H1 (cell line): ENCODE measurements at regions not wholly inside any gene's neighbourhood (a gene's known extent, or its start where the extent isn't known, plus 50 kb on each side); places are given as distances from the start of the nearest gene placed in this dataset.

Experiments
- CTCF ChIA-PET: fragments of 300-600 bp; sonication (Branson Sonifier 250); formaldehyde crosslinking; loops from one replicate; lab custom pipeline; 2021; ENCODE audit not compliant: partially characterized antibody; lab: Charles Lee
- POLR2A ChIA-PET: fragments of 300-600 bp; sonication (Branson Sonifier 250); formaldehyde crosslinking; loops from one replicate; lab custom pipeline; 2021; ENCODE audit warnings: inconsistent platforms; ENCODE audit not compliant: partially characterized antibody; lab: Charles Lee
- DNase-seq, 2 experiments: peaks; one replicate each; pipeline versions ENCODE4 v3.0.0 to v3.0.0-alpha.2; 2010 to 2022; ENCODE audit warnings: low spot score in 2 of 2, low read depth in 1 of 2, mixed read lengths in 1 of 2
- FAIRE-seq: peaks from 2 replicates; lab custom pipeline; 2011; peaks lifted over from hg19 to GRCh38; lab: Jason Lieb, UNC
- H2AFZ ChIP-seq: 2 replicates; pipeline ENCODE4 v1.8.1; 2012; ENCODE audit warnings: low read length, inconsistent platforms
- H2AK5ac ChIP-seq: 2 replicates; pipeline ENCODE4 v1.6.1; 2013; ENCODE audit warnings: low read depth, low read length
- H2BK120ac ChIP-seq: replicated peaks from 2 replicates; pipeline ENCODE3; 2013; ENCODE audit warnings: low read depth, low read length, inconsistent platforms
- H2BK12ac ChIP-seq: 2 replicates; pipeline ENCODE4 v1.6.1; 2013; ENCODE audit warnings: low read depth, low read length
- H2BK15ac ChIP-seq: 2 replicates; pipeline ENCODE4 v1.6.1; 2013; ENCODE audit warnings: low read length
- H2BK20ac ChIP-seq: 2 replicates; pipeline ENCODE4 v1.6.1; 2013; ENCODE audit warnings: low read length
- H2BK5ac ChIP-seq: 2 replicates; pipeline ENCODE4 v1.6.1; 2013; ENCODE audit warnings: low read depth, low read length
- H3K14ac ChIP-seq: 2 replicates; pipeline ENCODE4 v1.6.1; 2013; ENCODE audit warnings: inconsistent platforms; ENCODE audit not compliant: insufficient read length
- H3K18ac ChIP-seq: 2 replicates; pipeline ENCODE4 v1.6.1; 2013; ENCODE audit warnings: low read length; ENCODE audit errors: extremely low read depth
- H3K23ac ChIP-seq: 2 replicates; pipeline ENCODE4 v1.6.1; 2013; ENCODE audit warnings: inconsistent platforms; ENCODE audit not compliant: insufficient read length
- H3K23me2 ChIP-seq: 2 replicates; pipeline ENCODE4 v1.6.1; 2013; ENCODE audit warnings: low read depth, low read length
- H3K27ac ChIP-seq: 2 replicates; pipeline ENCODE4 v1.6.1; 2011; ENCODE audit warnings: low read depth, low read length, inconsistent platforms
- H3K27me3 ChIP-seq, 4 experiments: replicated peaks in 1 of 4; 1 replicate in 1 of 4; 2 replicates in 3 of 4; pipeline versions ENCODE4 v1.6.1 to v1.8.1; 2011 to 2013; ENCODE audit warnings: low read length in 3 of 4, mild to moderate bottlenecking in 3 of 4, inconsistent platforms in 2 of 4, mixed read lengths in 2 of 4, moderate library complexity in 1 of 4; ENCODE audit not compliant: control insufficient read depth in 3 of 4, insufficient read depth in 3 of 4; ENCODE audit errors: extremely low read depth in 1 of 4
- H3K36me3 ChIP-seq, 4 experiments: 2 replicates each; pipeline versions ENCODE4 v1.6.1 to v1.8.1; 2011 to 2013; ENCODE audit warnings: mild to moderate bottlenecking in 4 of 4, low read length in 3 of 4, moderate library complexity in 2 of 4, control low read depth in 1 of 4, inconsistent platforms in 1 of 4; ENCODE audit not compliant: insufficient read depth in 4 of 4, control insufficient read depth in 2 of 4
- H3K4ac ChIP-seq: replicated peaks from 2 replicates; pipeline ENCODE3; 2013; ENCODE audit warnings: low read length, low read depth, mixed read lengths, inconsistent platforms; ENCODE audit not compliant: insufficient read length
- H3K4me1 ChIP-seq, 4 experiments: replicated peaks in 1 of 4; 1 replicate in 1 of 4; 2 replicates in 3 of 4; pipeline versions ENCODE4 v1.6.1 to v1.8.1; 2011 to 2013; ENCODE audit warnings: low read length in 3 of 4, inconsistent platforms in 2 of 4, mixed read lengths in 1 of 4; ENCODE audit not compliant: insufficient read depth in 4 of 4, control insufficient read depth in 3 of 4
- H3K4me2 ChIP-seq, 2 experiments: 2 replicates each; pipeline versions ENCODE4 v1.6.1 to v1.8.1; 2011 to 2013; ENCODE audit warnings: low read depth in 2 of 2, low read length in 2 of 2, control low read depth in 1 of 2, inconsistent platforms in 1 of 2, mild to moderate bottlenecking in 1 of 2; ENCODE audit not compliant: insufficient read depth in 1 of 2
- H3K4me3 ChIP-seq, 4 experiments: fragments of 200-600, 300-600 bp in 1 of 4; sonication (generic), shearing (Covaris generic), sonication (Bioruptor Twin) in 1 of 4; 2 replicates each; pipeline versions ENCODE4 v1.5.1 to v1.8.1; 2011 to 2016; ENCODE audit warnings: low read length in 4 of 4, low read depth in 3 of 4, control low read depth in 2 of 4, inconsistent platforms in 2 of 4, mild to moderate bottlenecking in 2 of 4, mixed read lengths in 1 of 4, moderate library complexity in 1 of 4; ENCODE audit not compliant: insufficient read depth in 2 of 4; ENCODE audit errors: extremely low read depth in 1 of 4
- H3K56ac ChIP-seq: replicated peaks from 2 replicates; pipeline ENCODE3; 2013; ENCODE audit warnings: low read depth, mild to moderate bottlenecking, mixed read lengths, low read length, inconsistent platforms; ENCODE audit not compliant: insufficient read length
- H3K79me1 ChIP-seq: 2 replicates; pipeline ENCODE4 v1.6.1; 2013; ENCODE audit warnings: low read depth, low read length, control low read depth
- H3K79me2 ChIP-seq, 2 experiments: 2 replicates each; pipeline versions ENCODE4 v1.6.1 to v1.8.1; 2012 to 2013; ENCODE audit warnings: low read length in 2 of 2, mild to moderate bottlenecking in 2 of 2, inconsistent platforms in 1 of 2; ENCODE audit not compliant: insufficient read depth in 2 of 2, control insufficient read depth in 1 of 2
- H3K9ac ChIP-seq, 4 experiments: replicated peaks in 1 of 4; 1 replicate in 1 of 4; 2 replicates in 3 of 4; pipeline versions ENCODE4 v1.6.1 to v1.8.1; 2011 to 2013; ENCODE audit warnings: low read depth in 3 of 4, low read length in 3 of 4, control low read depth in 2 of 4, mild to moderate bottlenecking in 2 of 4, moderate library complexity in 2 of 4, inconsistent platforms in 1 of 4; ENCODE audit errors: extremely low read depth in 1 of 4
- H3K9me3 ChIP-seq, 2 experiments: 2 replicates each; pipeline versions ENCODE4 v1.6.1 to v1.8.1; 2012 to 2013; ENCODE audit warnings: mild to moderate bottlenecking in 2 of 2, moderate library complexity in 2 of 2, control low read depth in 1 of 2, inconsistent platforms in 1 of 2, low read depth in 1 of 2, low read length in 1 of 2, mixed read lengths in 1 of 2; ENCODE audit not compliant: insufficient read depth in 2 of 2
- H4K20me1 ChIP-seq, 2 experiments: replicated peaks in 1 of 2; 2 replicates each; pipeline versions ENCODE3 to v1.8.1; 2011 to 2013; ENCODE audit warnings: inconsistent platforms in 2 of 2, low read length in 2 of 2, mild to moderate bottlenecking in 1 of 2; ENCODE audit not compliant: insufficient read depth in 2 of 2, control insufficient read depth in 1 of 2
- H4K5ac ChIP-seq: 2 replicates; pipeline ENCODE4 v1.6.1; 2013; ENCODE audit warnings: low read length, low read depth, mixed read lengths, inconsistent platforms; ENCODE audit not compliant: insufficient read length
- H4K8ac ChIP-seq: 2 replicates; pipeline ENCODE4 v1.8.0; 2013; ENCODE audit warnings: mild to moderate bottlenecking, moderate library complexity, low read length, inconsistent platforms; ENCODE audit not compliant: insufficient read depth; ENCODE audit errors: extremely low read depth
- H4K91ac ChIP-seq: replicated peaks from 2 replicates; pipeline ENCODE3; 2013; ENCODE audit warnings: low read length, mixed read lengths, inconsistent platforms; ENCODE audit not compliant: insufficient read length
- CBX8 ChIP-seq: fragments of 300-800, 300-1000 bp; sonication (generic); IDR thresholded peaks from 2 replicates; pipeline ENCODE4 v1.7.1; 2016; ENCODE audit warnings: low read depth, low read length, borderline replicate concordance
- MAFK ChIP-seq: IDR thresholded peaks from 2 replicates; pipeline ENCODE4 v1.6.1; 2012; ENCODE audit warnings: low read depth, mild to moderate bottlenecking, improper control_type of control experiment, low read length
- SIN3A ChIP-seq, 2 experiments: IDR thresholded peaks in 1 of 2; conservative IDR thresholded peaks in 1 of 2; 2 replicates each; pipeline ENCODE4 v1.6.1; 2011 to 2012; ENCODE audit warnings: low read length in 2 of 2, improper control_type of control experiment in 1 of 2, low read depth in 1 of 2, mild to moderate bottlenecking in 1 of 2
- SIRT6 ChIP-seq: IDR thresholded peaks from one replicate; pipeline ENCODE4 v1.7.1; 2012; ENCODE audit warnings: low read length, inconsistent platforms
- TAF1 ChIP-seq: IDR thresholded peaks from 2 replicates; pipeline ENCODE4 v1.6.1; 2011; ENCODE audit warnings: mild to moderate bottlenecking, low read depth, low read length
- WGBS, 2 experiments: shearing (Covaris generic) in 1 of 2; methylation state at CpG; one replicate each; pipeline versions ENCODE4 v1.1.6 to v1.1.7; 2013 to 2015; ENCODE audit warnings: low lambda C conversion rate in 2 of 2, mixed read lengths in 2 of 2, inconsistent platforms in 1 of 2, low coverage in 1 of 2, missing lambda C conversion rate in 1 of 2; ENCODE audit not compliant: insufficient replicate concordance in 2 of 2, insufficient coverage in 1 of 2, insufficient read length in 1 of 2; ENCODE audit errors: extremely low coverage in 1 of 2, missing lambda C conversion rate in 1 of 2; 5-methylcytosine and 5-hydroxymethylcytosine counted together

- no peak overlapping the region for H2BK20ac ChIP-seq
- no peak overlapping the region for H3K4ac ChIP-seq
- no peak overlapping the region for H3K9ac ChIP-seq
- no peak overlapping the region for H3K14ac ChIP-seq
- no peaks in the 10 kb centered on the region for H3K79me1 ChIP-seq
- 83% methylated on average over 31 of the region's 33 CpGs; no CpG with 5 or more reads in 1 of the 2 experiments for WGBS, 2 experiments
- ChIA-PET CTCF (no interaction called here), POLR2A (no interaction called here)
- no peak overlapping the region for H2BK15ac ChIP-seq
- no peaks in the 10 kb centered on the region for H3K36me3 ChIP-seq
- no peak overlapping the region for H4K8ac ChIP-seq
- no peak overlapping the region for H4K5ac ChIP-seq
- no peaks in the 10 kb centered on the region for H4K20me1 ChIP-seq
- no peaks in the 10 kb centered on the region for H3K23me2 ChIP-seq
- no peak overlapping the region for H3K4me3 ChIP-seq
- DNase-seq (peak in 1 of 2 experiments; percentile 1), FAIRE-seq (no peak)
- no peak overlapping the region for H2AFZ ChIP-seq
- H3K23ac ChIP-seq: no peak overlapping the region
- no peaks in the 10 kb centered on the region for H3K79me2 ChIP-seq
- H3K9me3 ChIP-seq: peaks cover 89 to 99% of the 10 kb centered on the region in 2 experiments
- H2BK12ac ChIP-seq: no peak overlapping the region
- H3K4me2 ChIP-seq: no peak overlapping the region
- H3K56ac ChIP-seq: no peak overlapping the region
- H4K91ac ChIP-seq: no peak overlapping the region
- no peak overlapping the region for H2AK5ac ChIP-seq
- H3K27ac ChIP-seq: no peak overlapping the region
- H3K18ac ChIP-seq: no peak overlapping the region
- no peak overlapping the region for H2BK5ac ChIP-seq
- no peak overlapping the region for H2BK120ac ChIP-seq
- H3K27me3 ChIP-seq: no peaks in the 10 kb centered on the region
- no peaks in the 10 kb centered on the region for H3K4me1 ChIP-seq
- TF ChIP-seq TAF1: no peak
- no peak for TF ChIP-seq SIN3A (conservative IDR thresholded peaks at IDR 0.05 in 1 of 2, IDR thresholded peaks at IDR 0.05 in 1 of 2; ENCODE audit: low read depth in 1 of 2, low read length in 2 of 2)
- no peak for TF ChIP-seq SIRT6
- TF ChIP-seq CBX8: no peak
- no peak for TF ChIP-seq MAFK
Observed at GRCh38 chr12:34402899-34403705, 380.8 kb downstream of the ALG10 start.
